ENCODE measurements at regions not wholly inside any gene's neighbourhood (a gene's known extent, or its start where the extent isn't known, plus 50 kb on each side); places are given as distances from the start of the nearest gene placed in this dataset.

- TF ChIP-seq POLR2A (IDR thresholded peaks at IDR 0.05; ENCODE audit: low read length), result no peak
- no peak for TF ChIP-seq GATA1 (IDR thresholded peaks at IDR 0.05; ENCODE audit: low read depth, low read length)
Measured at GRCh38 chr6:137712587-137712986, 154.5 kb upstream of the TNFAIP3 start.
